ENCODE measurements at regions not wholly inside any gene's neighbourhood (a gene's known extent, or its start where the extent isn't known, plus 50 kb on each side); places are given as distances from the start of the nearest gene placed in this dataset.

- no peak for DNase-seq (ENCODE audit: low read depth in 2 of 2)
Measured at GRCh38 chr10:78247821-78248220, 214.2 kb downstream of the RPS24 start.

- no peak for DNase-seq (ENCODE audit: low read depth in 2 of 2)
Measured at GRCh38 chr10:78248651-78249464, 215.2 kb downstream of the RPS24 start.

- no peak for DNase-seq (ENCODE audit: low read depth in 2 of 2)
Measured at GRCh38 chr10:78249690-78250089, 216.0 kb downstream of the RPS24 start.

DNA sequence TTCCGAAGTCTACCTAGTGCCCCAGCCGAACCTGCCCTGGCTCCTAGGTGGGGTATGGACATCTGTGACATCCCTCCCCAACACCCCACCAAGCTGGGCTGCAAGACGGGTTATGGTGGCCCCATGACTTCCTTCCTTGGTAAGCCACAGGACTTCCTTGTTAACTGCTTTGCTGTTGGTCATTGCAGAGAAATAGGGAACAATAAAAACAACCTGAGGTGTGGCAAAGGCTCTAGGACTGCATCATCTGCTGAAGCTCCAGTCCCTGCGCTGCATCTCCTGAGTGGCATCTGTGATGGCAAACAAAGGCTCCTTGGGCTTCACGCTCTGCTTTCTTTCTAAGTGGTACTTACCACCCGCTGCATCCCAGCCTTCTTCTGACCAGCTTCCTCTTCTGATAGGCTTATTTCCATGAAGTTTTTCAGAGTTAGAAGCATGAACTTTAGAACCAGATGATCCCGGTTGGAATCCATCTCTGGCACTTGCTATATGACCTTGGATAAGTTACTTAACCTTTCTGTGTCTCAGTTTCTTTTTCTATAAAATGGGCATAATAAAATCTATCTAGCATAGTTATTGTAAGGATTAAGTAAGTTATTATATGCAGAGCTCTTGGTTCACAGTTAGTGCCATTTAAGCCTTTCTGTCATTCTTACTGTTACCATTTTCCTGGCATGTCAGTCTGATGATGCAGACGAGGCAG is 216.8 kb downstream of the RPS24 start:
- DNase-seq (ENCODE audit: low read depth in 2 of 2) = no peak

- no peak for DNase-seq (ENCODE audit: low read depth in 2 of 2)
Measured at GRCh38 chr10:78251016-78251385, 217.3 kb downstream of the RPS24 start.

- DNase-seq (ENCODE audit: low read depth in 2 of 2) = no peak
Measured at GRCh38 chr10:78252286-78252685, 218.6 kb downstream of the RPS24 start.

GRCh38 chr10:78253063-78253853 is 219.6 kb downstream of the RPS24 start:
- no peak for DNase-seq (ENCODE audit: low read depth in 2 of 2)

DNA sequence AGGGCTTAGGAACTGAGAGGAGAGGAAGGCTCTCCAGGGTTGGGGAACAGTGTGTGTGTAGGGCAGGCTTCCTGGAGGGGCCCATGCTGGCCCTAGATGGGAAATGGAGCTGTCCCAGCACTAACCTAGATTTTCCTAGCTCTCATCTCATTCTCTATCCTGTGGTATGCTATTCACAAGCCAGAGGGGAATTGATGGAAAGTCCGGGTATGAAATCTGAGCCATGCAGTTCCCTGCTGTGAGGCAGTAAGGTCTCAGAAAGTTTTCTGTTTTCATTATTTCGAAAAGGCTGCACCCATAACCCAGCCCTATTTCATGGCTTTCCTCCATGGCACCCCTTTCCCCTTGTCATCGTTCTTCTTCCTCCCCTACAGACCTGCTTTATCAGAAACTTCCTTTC is 220.3 kb downstream of the RPS24 start:
- no peak for DNase-seq (ENCODE audit: low read depth in 2 of 2)

GRCh38 chr10:78255214-78255613 is 221.6 kb downstream of the RPS24 start:
- no peak for DNase-seq (ENCODE audit: low read depth in 2 of 2)

- DNase-seq (ENCODE audit: low read depth in 2 of 2) = no peak
Measured at GRCh38 chr10:78255796-78256638, 222.4 kb downstream of the RPS24 start.

DNA sequence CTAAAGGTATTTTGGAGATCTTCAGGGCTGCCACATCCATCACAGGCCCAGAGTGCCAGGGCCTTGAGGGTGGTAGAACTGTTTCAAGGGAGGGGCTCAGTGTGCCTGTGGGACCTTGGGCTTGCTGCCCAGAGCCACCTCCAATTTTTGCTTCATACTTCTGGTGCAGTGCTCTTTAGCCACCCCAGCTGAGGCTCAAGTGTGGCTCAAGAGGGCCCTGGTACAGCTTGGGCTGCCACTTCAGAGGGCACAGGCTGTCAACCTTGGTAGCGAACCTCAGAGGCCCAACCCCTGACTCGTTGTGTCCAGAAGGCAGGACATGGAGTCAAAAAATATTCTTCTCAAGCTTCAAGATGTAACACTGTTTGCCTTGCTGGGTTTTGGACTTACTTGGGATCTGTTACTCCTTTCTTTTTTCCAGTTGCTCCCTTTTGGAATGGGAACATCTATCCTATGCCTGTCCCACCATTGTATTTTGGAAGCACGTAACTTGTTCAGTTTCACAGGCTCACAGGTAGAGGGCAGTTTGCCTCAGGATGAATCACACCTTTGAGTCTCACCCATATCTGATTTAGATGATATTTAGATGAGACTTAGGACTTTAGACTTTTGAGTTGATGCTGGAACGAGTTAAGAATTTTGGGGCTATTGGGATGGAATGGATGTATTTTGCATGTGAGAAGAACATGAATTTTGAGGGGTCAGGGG is 224.8 kb downstream of the RPS24 start:
- no peak for DNase-seq (ENCODE audit: low read depth in 2 of 2)

GRCh38 chr10:78259391-78259790 is 225.7 kb downstream of the RPS24 start:
- DNase-seq (ENCODE audit: low read depth in 2 of 2) = no peak

- DNase-seq (ENCODE audit: low read depth in 2 of 2) = no peak
Measured at GRCh38 chr10:78260141-78260540, 226.5 kb downstream of the RPS24 start.

- DNase-seq (ENCODE audit: low read depth in 2 of 2) = no peak
Measured at GRCh38 chr10:78260680-78261079, 227.0 kb downstream of the RPS24 start.

GRCh38 chr10:78261291-78261690 is 227.6 kb downstream of the RPS24 start:
- DNase-seq (ENCODE audit: low read depth in 2 of 2) = no peak

- DNase-seq (ENCODE audit: low read depth in 2 of 2) = no peak
Measured at GRCh38 chr10:78262860-78263259, 229.2 kb downstream of the RPS24 start.

GRCh38 chr10:78263521-78263988 is 229.9 kb downstream of the RPS24 start:
- DNase-seq (ENCODE audit: low read depth in 2 of 2) = no peak

GRCh38 chr10:78264361-78264760 is 230.7 kb downstream of the RPS24 start:
- DNase-seq (ENCODE audit: low read depth in 2 of 2) = no peak

DNA sequence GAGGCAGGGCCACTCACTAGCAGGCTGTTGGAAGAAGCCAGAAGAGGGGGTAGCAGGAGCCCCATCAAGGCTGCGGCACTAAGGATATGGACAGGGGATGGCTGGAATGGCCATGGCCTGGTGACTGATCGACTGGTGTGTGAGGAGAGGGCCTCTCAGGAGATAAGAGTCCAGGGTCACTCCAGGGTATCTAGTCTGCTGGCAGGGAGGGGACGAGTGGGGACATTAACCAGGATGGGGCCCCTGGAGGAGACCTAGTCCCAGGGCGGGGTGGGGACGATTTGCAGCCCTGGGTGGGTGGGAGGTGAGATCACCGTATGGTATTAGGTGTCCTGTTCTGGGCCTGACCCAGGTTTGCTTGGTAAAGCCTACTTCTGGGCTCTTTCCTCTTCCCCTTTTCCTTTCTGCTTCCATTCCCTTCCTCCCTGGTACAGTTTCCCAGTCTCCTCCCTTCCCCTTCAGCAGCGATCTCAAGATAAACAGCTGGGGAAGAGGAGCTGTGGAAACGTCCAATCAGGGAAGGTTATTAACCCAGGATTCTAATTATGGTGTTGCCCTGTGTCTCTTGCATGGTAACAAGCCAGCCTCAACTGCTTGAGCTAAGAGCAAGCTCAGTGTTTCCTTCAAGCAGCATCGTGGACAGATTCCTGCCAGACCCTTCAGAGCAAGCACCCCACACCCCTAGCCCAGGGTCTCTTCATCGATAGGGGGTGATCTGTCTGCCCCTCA is 233.2 kb downstream of the RPS24 start:
- DNase-seq (ENCODE audit: low read depth in 2 of 2) = no peak

- no peak for DNase-seq (ENCODE audit: low read depth in 2 of 2)
Measured at GRCh38 chr10:78267598-78267997, 233.9 kb downstream of the RPS24 start.
